ENCODE measurements at regions not wholly inside any gene's neighbourhood (a gene's known extent, or its start where the extent isn't known, plus 50 kb on each side); places are given as distances from the start of the nearest gene placed in this dataset.

- Histone ChIP-seq H3K4me3 (no peak overlapping the region), H3K27ac (no peak overlapping the region), H3K4me1 (peaks cover 0 to 2% (median 0%) of the 10 kb centered on the region in 3 donors), H3K9me3 (no peaks in the 10 kb centered on the region), H3K36me3 (no peaks in the 10 kb centered on the region), H3K27me3 (no peaks in the 10 kb centered on the region)
- ATAC-seq, result no peak
- 67 to 96% methylated on average over 3 of the region's 3 CpGs for WGBS, 2 donors (ENCODE audit: low coverage in 1 of 2)
- no peak for TF ChIP-seq POLR2AphosphoS5 (IDR thresholded peaks at IDR 0.05)
Measured at GRCh38 chr13:24093047-24093446, 67.5 kb upstream of the SPATA13 start.

- ATAC-seq, result no peak
- 85 to 89% methylated on average over 2 to 3 of the region's 3 CpGs for WGBS, 2 donors (ENCODE audit: low coverage in 1 of 2)
- H3K36me3 ChIP-seq, result no peaks in the 10 kb centered on the region
Measured at GRCh38 chr13:24096659-24097058, 63.9 kb upstream of the SPATA13 start.

GRCh38 chr13:24097064-24097463 lies 63.5 kb upstream of the SPATA13 start:
- ATAC-seq, result no peak
- no peak overlapping the region for H3K4me3 ChIP-seq
- TF ChIP-seq POLR2AphosphoS5 (IDR thresholded peaks at IDR 0.05) (no peak), POLR2A (IDR thresholded peaks at IDR 0.05) (no peak)
- H3K36me3 ChIP-seq, result no peaks in the 10 kb centered on the region
- H3K27ac ChIP-seq, result no peak overlapping the region
- no peaks in the 10 kb centered on the region for H3K4me1 ChIP-seq
- 80 to 96% methylated on average over 3 of the region's 4 CpGs for whole genome bisulfite sequencing, 2 donors (ENCODE audit: low coverage in 1 of 2)
- H3K27me3 ChIP-seq, result no peaks in the 10 kb centered on the region
- no peaks in the 10 kb centered on the region for H3K9me3 ChIP-seq

More at GRCh38 chr13:24096659-24097058, 63.9 kb upstream of the SPATA13 start:
- Histone ChIP-seq H3K4me3 (no peak overlapping the region), H3K27ac (no peak overlapping the region), H3K9me3 (no peaks in the 10 kb centered on the region), H3K27me3 (no peaks in the 10 kb centered on the region), H3K4me1 (no peaks in the 10 kb centered on the region)
- TF ChIP-seq EP300 (IDR thresholded peaks at IDR 0.05), result no peak
- no peak for TF ChIP-seq POLR2AphosphoS5 (IDR thresholded peaks at IDR 0.05)
- TF ChIP-seq POLR2A (IDR thresholded peaks at IDR 0.05), result no peak
- no peak for TF ChIP-seq CTCF (IDR thresholded peaks at IDR 0.05)

GRCh38 chr13:24097667-24098066 lies 62.9 kb upstream of the SPATA13 start:
- Histone ChIP-seq H3K27me3 (no peaks in the 10 kb centered on the region), H3K4me3 (no peak overlapping the region), H3K4me1 (no peaks in the 10 kb centered on the region), H3K36me3 (no peaks in the 10 kb centered on the region), H3K9me3 (no peaks in the 10 kb centered on the region), H3K27ac (no peak overlapping the region)
- ATAC-seq, result no peak
- 20 to 78% methylated on average over 2 to 6 of the region's 6 CpGs for WGBS, 2 donors (ENCODE audit: low coverage in 1 of 2)
- no peak for TF ChIP-seq POLR2AphosphoS5 (IDR thresholded peaks at IDR 0.05)
- TF ChIP-seq CTCF (IDR thresholded peaks at IDR 0.05), result no peak
- TF ChIP-seq POLR2A (IDR thresholded peaks at IDR 0.05), result no peak
- TF ChIP-seq EP300 (IDR thresholded peaks at IDR 0.05), result no peak

GRCh38 chr13:24099490-24099889 lies 61.0 kb upstream of the SPATA13 start:
- TF ChIP-seq CTCF (IDR thresholded peaks at IDR 0.05), result no peak
- no peak for TF ChIP-seq POLR2AphosphoS5 (IDR thresholded peaks at IDR 0.05)
- TF ChIP-seq POLR2A (IDR thresholded peaks at IDR 0.05), result no peak
- TF ChIP-seq EP300 (IDR thresholded peaks at IDR 0.05), result no peak

GRCh38 chr13:24100188-24100587 lies 60.3 kb upstream of the SPATA13 start:
- WGBS, 2 donors (ENCODE audit: low coverage in 1 of 2), result 84 to 92% methylated on average over 3 of the region's 3 CpGs

More at GRCh38 chr13:24099490-24099889, 61.0 kb upstream of the SPATA13 start:
- H3K9me3 ChIP-seq, result no peaks in the 10 kb centered on the region
- H3K36me3 ChIP-seq, result no peaks in the 10 kb centered on the region
- H3K4me1 ChIP-seq, result no peaks in the 10 kb centered on the region
- no peak overlapping the region for H3K27ac ChIP-seq
- H3K27me3 ChIP-seq, result no peaks in the 10 kb centered on the region
- no peak for ATAC-seq
- 100% methylated on average over 1 of the region's 5 CpGs; no CpG with 5 or more reads in 1 of the 2 donors for WGBS, 2 donors (ENCODE audit: low coverage in 1 of 2)
- H3K4me3 ChIP-seq, result no peak overlapping the region

More at GRCh38 chr13:24100188-24100587, 60.3 kb upstream of the SPATA13 start:
- Histone ChIP-seq H3K27ac (no peak overlapping the region), H3K36me3 (no peaks in the 10 kb centered on the region), H3K4me1 (no peaks in the 10 kb centered on the region), H3K4me3 (no peak overlapping the region), H3K27me3 (no peaks in the 10 kb centered on the region), H3K9me3 (no peaks in the 10 kb centered on the region)
- ATAC-seq, result no peak
- TF ChIP-seq CTCF (IDR thresholded peaks at IDR 0.05) (no peak), EP300 (IDR thresholded peaks at IDR 0.05) (no peak), POLR2AphosphoS5 (IDR thresholded peaks at IDR 0.05) (no peak), POLR2A (IDR thresholded peaks at IDR 0.05) (no peak)
